HG03139 (cell line): ENCODE measurements at regions not wholly inside any gene's neighbourhood (a gene's known extent, or its start where the extent isn't known, plus 50 kb on each side); places are given as distances from the start of the nearest gene placed in this dataset.
"Not testable (repeated sequence)": the region's sequence is repeated elsewhere in the genome, so short reads cannot be mapped to it uniquely, and the experiment has no call there.

Source experiments
- ATAC-seq: cut with Tn5 transposase; IDR thresholded peaks from one replicate; pipeline ENCODE4 v1.9.1; 2021; ENCODE audit not compliant: unreplicated experiment

DNA sequence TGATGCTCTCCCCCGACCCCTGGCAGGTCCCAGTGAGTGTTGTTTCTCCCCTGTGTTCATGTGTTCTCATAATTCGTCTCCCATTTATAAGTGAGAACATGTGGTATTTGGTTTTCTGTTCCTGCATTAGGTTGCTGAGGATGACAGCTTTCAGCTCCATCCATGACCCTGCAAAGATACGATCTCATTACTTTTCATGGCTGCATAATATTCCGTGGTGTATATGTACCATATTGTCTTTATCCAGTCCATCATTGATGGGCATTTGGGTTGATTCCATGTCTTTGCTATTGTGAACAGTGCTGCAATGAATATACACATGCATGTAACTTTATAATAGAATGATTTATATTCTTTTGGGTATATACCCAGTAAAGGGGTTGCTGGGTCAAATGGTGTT is 321.5 kb downstream of the EMP1 start:
- ATAC-seq, result not testable (repeated sequence)

DNA sequence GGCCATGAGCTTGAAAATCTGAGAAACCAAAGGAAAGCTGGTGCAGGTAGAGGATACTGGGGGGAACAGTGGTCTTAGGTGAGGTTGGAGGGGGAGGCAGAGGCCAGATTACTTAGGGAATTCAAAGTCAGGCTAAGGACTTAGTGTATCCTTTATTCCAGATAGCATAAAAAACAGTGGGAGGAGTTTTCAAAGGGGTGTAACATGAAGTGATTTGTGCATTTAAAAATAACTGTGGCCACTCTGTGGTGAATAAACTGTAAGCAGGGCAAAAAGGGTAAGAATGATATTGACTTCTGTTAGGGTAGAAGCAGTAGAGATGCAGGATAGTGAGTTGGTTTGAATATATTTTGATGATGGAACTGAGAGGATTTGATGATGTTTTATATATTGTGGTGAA is 313.2 kb downstream of the EMP1 start:
- no peak for ATAC-seq

DNA sequence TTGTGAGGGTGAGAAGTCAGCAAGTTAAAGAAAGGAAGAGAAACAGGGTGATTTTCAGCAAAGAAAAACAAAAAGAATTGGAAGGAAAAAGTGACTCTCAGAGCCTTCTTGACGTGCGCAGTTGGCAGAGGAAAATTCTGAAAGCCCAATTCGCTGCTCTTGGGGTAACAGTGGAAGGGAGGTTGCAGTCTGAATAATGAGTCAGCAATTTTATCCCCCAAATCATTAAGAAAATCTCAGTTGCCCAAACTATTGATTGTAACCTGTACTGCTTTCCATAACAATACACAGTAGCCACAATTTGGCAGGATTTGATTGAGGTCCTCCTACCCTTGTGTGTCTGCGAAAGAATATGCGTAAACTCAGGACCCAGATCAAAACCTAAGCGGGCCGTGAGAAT is 309.1 kb downstream of the EMP1 start:
- ATAC-seq, result no peak

DNA sequence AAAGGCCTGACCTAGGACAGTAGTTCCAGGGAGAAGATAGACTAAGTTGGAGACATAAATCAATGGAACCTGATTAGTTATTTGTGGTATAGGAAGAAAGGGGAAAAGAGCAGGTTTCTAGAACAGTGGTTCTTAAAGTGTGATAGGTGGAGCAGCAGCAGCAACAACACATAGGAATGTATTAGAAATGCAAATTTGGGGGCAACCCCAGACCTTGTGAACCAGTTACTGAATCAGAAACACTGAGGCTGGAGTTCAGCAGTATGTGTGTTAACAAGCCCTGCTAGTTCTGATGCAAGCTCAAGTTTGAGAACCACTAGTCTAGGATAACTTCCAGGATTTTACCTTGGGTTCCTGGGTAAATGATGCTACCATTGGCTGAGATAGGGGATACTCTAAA is 308.7 kb downstream of the EMP1 start:
- ATAC-seq, result no peak

DNA sequence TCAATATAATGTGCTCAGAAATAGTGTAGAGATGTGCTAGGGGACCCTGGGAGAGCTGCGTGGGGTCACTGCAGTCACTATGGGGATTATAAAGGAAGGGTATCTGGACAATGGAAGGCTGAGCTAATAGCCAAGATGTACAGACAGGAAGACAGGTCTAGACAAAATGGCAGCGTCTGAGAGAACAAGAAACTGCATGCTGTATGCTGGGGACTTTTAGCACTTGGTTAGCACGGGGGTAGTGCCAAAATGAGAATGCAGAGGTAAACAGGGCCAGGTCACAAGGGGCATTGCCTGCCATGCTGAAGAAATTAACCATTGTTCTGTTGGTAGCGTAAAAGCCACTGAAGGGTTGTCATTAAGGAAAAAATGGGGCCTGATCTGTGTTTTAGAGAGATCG is 308.2 kb downstream of the EMP1 start:
- ATAC-seq, result no peak

DNA sequence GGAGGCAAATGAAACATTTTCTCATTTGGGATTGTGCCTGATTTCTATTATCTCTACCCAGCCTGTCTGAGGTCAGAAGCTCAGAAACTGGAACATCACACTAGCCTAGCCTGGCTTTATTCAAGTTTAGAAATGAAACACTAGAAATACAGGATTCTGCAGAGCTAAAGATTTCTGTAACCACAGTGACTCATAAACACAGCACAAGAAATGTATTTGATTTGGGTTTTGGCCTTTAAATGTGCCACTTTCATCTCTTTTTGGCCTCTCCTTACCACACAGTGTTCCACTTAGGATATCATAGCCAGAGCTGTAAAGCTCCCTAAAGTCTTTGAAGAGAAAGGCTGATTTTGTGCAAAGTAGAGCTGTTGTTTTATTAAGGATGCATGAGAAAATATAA is 307.5 kb downstream of the EMP1 start:
- no peak for ATAC-seq

DNA sequence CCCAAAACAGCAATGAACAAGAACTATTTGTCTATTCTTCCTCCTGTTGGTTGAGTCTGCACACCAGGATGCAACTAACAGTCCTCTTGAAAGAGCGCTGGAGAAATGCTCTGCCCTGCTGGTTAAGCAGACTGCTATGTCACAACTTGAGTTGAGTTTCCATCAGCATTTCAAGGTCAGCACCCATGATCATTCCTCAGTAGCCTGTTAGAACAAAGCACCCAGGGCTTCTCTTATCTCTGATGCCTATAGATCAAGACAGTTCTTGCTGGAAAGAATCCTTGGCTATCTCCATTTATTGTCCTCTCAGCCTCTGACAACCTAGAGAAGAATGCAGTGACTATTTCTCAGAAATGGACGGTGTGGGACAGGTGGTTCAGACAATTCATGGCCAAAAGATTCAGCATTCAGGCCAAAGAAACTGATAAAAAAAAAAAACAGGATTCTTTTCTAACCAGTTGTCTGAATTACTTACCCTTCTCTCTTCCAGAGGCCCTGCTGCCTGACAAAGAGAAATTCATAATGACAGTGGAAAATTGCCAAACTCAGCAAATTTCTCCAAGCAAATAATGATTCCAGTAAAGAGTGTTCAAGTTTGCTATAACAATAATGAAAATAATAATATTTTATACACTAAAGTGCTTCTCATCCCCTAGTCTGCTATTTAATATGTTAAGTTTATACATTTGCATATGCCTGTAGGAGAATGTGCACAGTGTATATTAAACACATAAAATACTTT is 306.7 kb downstream of the EMP1 start:
- ATAC-seq, result no peak

DNA sequence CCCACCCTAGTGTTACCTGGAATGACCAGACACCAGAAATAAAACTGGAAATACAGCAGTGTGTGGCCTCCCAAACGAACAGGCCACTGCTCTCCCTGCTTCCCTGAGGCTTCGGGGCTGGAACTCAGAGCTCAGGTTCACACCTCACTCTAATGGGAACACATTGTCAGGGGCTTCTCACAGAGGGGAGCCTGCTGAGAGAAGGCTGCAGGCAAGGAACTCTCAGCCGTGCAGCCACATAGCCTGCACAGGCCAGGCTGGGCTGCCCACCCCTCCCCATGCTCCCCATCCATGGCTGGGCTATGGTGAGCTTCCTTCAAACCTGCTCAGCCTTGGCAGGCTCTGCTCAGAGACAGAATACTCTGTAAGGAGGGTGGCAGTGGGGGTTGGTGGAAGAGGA is 302.5 kb downstream of the EMP1 start:
- no peak for ATAC-seq

DNA sequence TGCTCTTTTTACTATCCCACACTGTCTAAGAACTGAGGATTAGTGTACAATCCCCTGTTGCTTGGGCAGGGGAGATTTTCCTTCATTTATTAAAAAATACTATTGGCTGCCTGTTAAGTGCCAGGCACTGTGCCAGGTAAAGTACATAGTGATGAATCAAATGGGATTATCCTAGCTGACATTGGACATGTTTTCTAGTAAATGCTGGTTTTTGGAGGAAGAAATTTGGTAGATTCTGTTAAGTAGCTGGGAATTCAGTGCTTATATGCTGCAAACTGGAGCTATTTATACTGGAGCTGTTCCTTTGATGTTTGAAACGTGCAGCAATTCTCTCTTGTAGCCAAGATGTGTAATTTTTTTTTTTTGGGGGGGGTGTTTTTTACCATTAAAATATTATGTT is 299.6 kb downstream of the EMP1 start:
- no peak for ATAC-seq

DNA sequence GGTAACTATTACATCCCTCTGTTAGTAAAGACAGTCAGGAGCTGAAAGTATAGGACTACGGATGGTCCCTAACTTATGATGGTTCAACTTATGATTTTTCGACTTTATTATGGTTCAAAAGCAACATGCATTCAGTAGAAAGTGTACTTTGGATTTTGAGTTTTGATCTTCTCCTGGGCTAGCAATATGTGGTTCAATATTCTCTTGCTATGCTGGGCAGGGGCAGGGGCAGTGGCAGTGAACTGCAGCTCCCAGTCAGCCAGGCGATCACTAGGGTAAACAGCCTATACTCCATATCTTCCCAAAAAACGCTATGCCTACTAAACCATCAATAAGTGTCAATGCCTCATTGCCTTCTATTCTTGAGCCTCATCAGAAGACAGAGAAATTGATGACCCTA is 292.7 kb downstream of the EMP1 start:
- no peak for ATAC-seq

DNA sequence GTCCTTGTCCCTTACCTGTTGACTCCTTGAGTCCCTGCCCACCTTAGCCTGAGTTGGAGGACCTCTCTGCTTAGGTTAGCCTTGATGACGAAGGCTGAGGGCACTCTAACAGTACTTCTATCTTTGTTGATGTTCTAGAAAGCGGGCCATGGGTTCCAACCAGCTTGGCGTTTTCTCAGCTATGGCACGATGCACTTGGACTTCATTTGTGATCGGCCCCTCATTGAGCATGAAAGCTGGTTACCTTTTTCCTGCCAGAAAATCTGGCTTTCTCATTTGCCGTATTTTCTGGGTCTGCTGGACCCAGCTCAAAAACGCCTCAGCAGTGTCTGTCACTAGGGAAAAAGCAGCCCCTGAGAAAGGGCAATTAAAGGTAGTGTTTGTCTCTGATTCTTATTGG is 290.8 kb downstream of the EMP1 start:
- no peak for ATAC-seq

DNA sequence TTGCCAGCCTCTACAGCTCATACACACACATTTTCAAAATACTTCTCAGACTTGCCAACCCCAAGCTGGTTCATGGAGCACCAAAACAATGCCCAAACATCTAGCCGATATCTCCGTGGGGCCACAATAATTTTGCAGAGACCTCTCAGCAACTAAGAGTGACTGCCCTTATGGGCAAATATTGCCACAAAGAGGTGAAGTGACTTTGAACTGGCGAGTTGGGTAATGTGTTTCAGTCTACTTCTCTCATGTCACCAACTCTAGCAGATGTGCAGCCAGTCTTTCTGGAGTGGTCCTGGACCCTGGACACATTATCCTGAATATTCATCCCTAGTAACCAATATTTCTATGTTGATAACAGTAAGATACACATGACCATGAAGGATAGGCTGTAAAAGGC is 290.3 kb downstream of the EMP1 start:
- no peak for ATAC-seq

DNA sequence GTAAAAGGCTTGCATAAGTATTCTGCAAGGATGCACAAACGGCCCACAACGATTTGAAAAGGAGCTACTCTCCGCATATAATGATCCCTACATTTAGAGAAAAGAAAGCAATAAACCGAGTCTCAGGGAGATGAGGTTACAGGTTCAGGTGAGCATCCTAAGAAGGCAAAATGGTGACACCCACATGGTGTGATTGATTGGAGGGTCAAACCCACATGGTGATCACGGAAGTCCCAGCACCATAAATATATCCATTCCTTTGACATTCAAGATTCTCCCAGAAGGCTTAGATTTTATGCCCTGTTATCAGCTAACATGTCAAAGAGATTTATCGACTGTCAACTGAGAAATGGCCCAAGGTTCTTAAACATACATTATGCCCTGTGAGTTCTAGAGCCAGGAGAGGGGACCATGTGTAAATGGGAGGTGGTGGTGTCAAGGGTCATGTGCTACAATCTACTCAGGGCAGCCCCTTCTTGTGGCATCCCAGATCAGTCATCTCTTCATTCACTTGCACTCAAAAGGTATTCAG is 282.2 kb downstream of the EMP1 start:
- no peak for ATAC-seq

DNA sequence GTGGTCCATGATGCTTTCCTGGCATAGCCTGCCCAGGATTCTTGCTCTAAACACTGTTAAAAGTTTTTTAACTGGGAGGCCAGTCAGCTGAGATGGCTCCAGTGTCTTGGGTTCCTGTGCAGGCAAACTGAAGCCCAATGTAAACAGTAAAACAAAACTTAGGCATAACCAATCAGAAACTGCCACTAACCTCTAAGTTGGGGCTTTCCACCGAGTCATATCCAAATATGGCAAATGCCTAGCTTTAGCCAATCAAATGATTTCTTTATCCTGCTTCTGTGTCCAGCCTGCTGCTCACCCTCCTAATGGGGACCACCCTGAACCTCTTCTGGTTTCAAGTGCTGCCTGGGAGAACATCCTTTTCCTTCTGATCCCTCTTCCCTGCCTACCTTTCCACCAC is 277.9 kb downstream of the EMP1 start:
- ATAC-seq, result no peak

DNA sequence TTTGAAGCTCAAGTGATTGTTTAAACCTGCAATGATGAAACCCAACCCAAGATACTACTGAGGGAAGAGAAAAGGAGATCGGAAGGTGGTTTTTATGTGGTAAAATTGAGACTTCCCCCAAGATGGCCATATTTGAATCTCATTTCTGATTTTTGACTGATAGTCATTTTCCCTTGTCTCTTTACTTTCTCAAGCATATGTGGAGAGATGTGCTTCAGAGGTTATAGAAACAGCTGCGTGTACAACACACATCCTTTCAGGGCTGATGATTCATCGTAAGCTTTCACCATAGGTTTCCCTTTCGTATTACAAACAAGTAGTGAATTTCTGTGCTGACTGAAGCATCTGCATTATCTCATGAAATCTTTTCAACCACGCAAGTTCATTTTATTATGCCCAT is 276.2 kb downstream of the EMP1 start:
- ATAC-seq, result peak; percentile 93

DNA sequence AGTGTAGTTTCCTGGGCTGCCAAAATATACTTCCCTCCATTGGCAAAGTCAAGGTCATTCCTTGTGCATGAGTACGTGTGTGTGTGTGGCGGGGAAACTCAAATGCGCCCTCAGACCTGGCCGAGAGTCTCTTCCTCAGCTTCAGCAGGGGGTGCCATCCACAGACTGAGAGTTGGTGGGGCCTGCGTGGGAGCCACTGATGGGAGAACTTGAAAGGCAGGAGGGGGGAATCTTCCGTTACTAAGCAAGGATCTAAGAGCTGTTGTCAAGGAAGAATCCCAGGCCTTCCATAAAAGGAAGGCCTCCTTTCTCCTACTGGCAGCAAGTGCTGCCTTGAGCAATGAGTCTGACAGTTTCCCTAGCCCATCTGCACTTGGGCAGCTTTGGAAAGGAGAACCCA is 274.9 kb downstream of the EMP1 start:
- ATAC-seq, result no peak

DNA sequence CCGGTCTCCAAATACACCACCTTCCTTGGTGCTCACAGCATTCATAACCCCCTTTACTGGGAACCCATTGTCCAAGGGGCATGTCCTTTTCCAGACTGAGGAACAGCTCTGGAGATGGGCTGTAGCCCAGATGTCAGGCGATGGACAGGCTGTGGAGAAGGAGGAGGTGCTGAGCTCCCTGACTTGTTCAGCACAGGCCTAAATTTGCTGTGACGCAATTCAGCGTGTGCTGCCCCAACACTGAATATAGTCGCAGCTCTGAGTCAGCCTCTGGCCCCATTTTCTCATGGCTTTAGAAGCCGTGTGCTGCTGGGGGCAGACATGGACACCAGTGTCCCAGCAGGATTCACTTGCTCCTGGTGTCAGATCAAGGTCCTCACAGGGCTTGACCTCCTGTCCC is 269.1 kb downstream of the EMP1 start:
- no peak for ATAC-seq

DNA sequence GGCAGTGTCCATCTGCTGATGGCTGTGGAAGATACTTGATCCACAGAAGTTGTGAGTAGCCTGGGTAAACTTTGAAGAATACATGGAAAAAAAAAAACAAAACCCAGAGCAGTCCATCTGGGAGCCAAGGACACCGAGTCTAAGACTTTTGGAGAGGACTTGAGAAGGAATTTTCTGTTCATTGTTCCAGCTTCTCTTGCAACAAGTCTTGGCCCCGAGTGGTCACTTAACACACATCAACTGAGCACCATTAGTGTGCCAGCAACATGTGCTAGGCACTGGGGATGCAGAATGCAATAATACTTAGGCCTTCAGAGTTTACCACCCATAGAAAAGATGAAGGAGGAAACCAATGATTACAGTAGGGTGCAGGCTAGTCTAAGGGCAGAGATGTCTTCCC is 266.7 kb downstream of the EMP1 start:
- ATAC-seq, result no peak

DNA sequence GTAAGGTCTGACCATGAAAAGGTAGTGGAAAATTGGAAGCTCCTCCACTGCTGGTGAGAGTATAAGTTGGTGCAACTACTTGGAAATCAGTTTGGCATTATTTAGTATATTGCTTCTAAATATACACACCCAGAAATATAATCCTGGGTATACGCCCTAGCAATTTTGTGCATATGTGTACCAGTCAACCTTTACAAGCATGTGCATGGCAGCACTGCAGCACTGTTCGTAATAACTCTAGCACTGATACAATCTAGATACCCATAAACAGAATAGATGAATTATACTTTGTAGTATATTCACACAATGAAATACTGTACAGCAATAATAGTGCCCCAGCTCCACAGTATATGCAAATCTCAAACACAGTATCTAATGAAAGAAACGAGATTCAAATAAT is 265.9 kb downstream of the EMP1 start:
- no peak for ATAC-seq

DNA sequence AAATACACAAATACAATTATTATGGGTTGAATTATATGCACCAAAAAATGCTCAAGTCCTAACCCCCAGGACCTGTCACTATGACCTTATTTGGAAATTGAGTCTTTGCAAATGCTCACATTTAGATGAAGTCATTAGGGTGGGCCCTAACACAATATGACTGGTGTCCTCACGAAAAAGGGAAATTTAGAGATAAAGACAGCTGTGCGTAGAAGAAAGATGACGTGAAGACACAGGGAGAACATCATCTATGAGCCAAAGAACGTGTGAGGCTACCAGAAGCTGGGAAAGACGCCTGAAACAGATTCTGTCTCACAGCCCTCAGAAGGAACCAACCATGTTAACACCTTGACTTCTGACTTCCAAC is 259.2 kb downstream of the EMP1 start:
- no peak for ATAC-seq

DNA sequence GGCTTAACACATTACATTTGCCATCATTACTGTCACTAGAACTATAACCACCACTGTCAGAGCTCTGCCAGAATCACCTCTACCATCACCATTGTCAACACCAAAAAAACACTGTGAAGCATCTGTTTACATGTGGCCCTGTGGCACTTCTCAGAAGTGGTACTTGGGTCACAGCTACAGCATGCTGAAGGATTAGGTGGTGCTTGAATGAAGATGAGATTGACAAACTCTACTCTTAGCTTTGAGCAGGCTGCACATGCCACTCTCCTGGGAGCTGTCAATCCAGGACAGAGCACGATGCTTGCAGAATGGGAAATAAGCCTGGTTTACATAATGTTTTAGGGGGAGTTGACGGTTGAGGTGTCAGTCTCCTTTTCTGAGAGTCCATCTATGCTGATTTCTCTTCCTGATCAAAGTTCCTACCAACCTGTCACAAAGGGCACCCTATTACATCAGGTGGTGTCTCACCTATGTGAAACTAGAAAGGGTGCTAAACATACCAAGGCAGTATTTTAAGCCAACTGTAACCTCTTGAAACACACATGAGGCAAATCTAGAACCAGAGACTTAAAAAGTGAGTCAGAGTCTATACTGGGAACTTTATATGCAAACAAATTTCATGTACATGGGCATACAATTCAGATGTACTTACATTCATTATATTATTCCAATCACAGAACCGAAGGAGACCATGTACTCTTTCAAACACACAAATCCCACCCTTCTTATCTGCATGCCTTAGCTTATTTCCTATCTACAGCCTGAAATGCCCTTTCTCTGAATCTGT is 258.7 kb downstream of the EMP1 start:
- ATAC-seq, result no peak

DNA sequence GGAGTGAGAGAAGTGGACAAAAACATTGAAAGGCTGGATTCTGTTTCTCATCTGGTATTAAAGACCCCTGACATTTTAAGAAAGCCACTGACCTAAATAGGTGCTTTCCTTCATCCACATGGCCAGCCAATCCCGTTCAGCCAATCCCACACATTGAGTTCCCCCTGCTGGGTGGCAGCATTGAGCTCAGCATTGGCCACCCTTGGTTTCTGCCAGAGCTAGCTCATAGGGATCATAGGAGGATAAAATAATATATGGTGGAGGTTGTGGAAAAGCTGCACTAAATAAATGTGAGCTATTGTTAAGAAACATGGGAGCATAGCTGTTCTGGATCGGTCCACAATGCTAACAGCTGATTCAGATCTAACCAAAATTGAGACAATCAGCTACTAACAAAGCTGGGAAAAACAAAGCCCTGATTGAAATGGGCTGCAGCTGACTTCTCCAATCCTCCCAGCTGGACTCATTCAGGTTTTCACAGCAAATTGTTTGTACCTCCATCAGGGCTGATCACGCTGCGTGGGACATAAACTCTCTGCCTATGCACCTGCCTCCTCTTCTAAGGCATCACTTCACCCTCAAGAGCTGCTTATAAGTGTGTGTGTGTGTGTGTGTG is 256.5 kb downstream of the EMP1 start:
- no peak for ATAC-seq
